Ectodermal cell (in vitro differentiated cells): ENCODE measurements at regions not wholly inside any gene's neighbourhood (a gene's known extent, or its start where the extent isn't known, plus 50 kb on each side); places are given as distances from the start of the nearest gene placed in this dataset.

Experiments
- H3K27ac ChIP-seq: 2 replicates; pipeline ENCODE4 v1.7.0; 2013; ENCODE audit warnings: mild to moderate bottlenecking, low read depth, low read length; ENCODE audit not compliant: insufficient read depth, poor library complexity, severe bottlenecking
- H3K27me3 ChIP-seq: 2 replicates; pipeline ENCODE4 v1.7.0; 2013; ENCODE audit warnings: mild to moderate bottlenecking, low read length; ENCODE audit not compliant: insufficient read depth, control insufficient read depth, poor library complexity, severe bottlenecking
- H3K36me3 ChIP-seq: one replicate; pipeline ENCODE4 v1.7.0; 2013; ENCODE audit warnings: low read length; ENCODE audit not compliant: control insufficient read depth, insufficient read depth
- H3K4me1 ChIP-seq: one replicate; pipeline ENCODE4 v1.7.0; 2013; ENCODE audit warnings: low read length; ENCODE audit not compliant: control insufficient read depth, insufficient read depth
- H3K4me3 ChIP-seq: 2 replicates; pipeline ENCODE4 v1.7.0; 2013; ENCODE audit warnings: low read depth, low read length, control low read depth; ENCODE audit not compliant: insufficient read depth
- H3K9me3 ChIP-seq: 2 replicates; pipeline ENCODE4 v1.7.0; 2013; ENCODE audit warnings: mild to moderate bottlenecking, low read length, moderate library complexity; ENCODE audit not compliant: control insufficient read depth
- WGBS, 2 experiments: methylation state at CpG; one replicate each; pipeline ENCODE4 v1.1.7; 2013; ENCODE audit warnings: missing lambda C conversion rate in 2 of 2; 5-methylcytosine and 5-hydroxymethylcytosine counted together

DNA sequence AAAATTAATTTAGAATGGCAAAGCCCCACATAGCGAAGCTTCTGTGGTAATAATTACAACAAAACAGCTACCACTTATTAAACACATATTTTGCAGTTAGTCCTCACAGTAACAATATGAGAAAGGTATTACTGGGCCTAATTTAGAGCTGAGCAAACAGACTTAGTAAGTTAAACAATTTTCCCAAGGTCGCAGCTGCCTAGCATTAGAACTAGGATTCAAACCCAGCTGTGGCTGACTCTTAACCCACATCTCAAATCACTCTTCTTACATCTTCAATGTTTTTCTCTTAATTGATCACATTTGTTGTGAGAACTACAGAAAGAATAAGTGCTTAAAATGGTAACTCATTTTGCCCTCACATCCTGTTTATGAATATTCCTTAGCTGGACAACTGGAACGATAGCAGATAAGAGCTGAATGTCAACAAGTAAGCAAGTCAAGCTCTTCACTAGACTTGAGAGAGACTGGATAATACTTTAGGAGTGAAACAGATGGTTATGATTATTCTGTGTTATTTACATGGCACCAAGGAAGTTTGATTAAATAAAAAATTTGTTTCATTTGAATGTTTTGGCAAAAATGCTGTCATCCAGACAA is 59.4 kb upstream of the TMEM17 start:
- Histone ChIP-seq H3K4me3 (no peak overlapping the region), H3K4me1 (no peaks in the 10 kb centered on the region), H3K9me3 (no peaks in the 10 kb centered on the region), H3K27ac (no peak overlapping the region), H3K27me3 (peaks cover 5% of the 10 kb centered on the region), H3K36me3 (no peaks in the 10 kb centered on the region)
- WGBS, 2 experiments: 93 to 97% methylated on average over 3 of the region's 3 CpGs

DNA sequence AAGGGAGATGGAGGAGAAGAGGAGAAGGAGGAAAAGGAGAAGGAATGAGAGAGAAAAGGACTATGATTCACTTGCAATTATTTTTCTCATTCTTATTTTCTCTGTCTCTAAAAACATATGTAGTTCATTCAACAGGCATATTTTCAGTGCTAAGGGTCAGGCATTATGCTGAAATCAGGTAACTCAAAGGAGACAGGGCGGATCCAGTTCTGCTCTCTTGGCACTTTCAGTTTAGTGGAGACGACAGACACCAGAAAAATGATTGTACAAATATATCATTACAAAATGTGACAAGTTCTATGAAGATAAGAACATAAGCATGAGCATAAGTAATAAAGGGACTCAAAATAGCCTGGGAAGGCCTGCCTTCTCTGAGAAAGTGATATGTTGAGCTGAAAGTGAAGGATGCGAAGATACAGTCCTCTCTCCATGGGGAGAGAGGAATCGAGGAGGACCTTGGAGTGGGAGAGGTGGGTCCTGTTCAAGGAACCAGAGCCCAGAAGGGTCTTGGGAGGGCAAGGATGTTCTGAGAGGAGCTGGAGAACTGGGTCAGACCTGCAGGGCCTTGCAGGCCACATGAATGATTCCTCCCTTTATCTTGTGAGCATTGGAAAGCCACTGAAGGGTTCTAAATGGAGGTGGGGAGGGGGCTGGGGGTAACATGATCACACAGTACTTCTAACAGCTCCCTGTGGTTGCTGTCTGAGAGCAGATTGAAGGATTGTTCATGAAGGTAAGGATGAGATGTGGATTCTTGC is 58.6 kb upstream of the TMEM17 start:
- 90 to 93% methylated on average over 3 to 4 of the region's 4 CpGs for WGBS, 2 experiments
- no peaks in the 10 kb centered on the region for H3K4me1 ChIP-seq
- H3K27me3 ChIP-seq: no peaks in the 10 kb centered on the region
- H3K27ac ChIP-seq: no peak overlapping the region
- no peak overlapping the region for H3K4me3 ChIP-seq
- H3K36me3 ChIP-seq: no peaks in the 10 kb centered on the region
- H3K9me3 ChIP-seq: no peaks in the 10 kb centered on the region

GRCh38 chr2:62561586-62561985 is 55.6 kb upstream of the TMEM17 start:
- Histone ChIP-seq H3K27me3 (no peaks in the 10 kb centered on the region), H3K4me1 (no peaks in the 10 kb centered on the region), H3K9me3 (no peaks in the 10 kb centered on the region), H3K27ac (no peak overlapping the region), H3K4me3 (no peak overlapping the region), H3K36me3 (no peaks in the 10 kb centered on the region)
- WGBS, 2 experiments: 93 to 96% methylated on average over 3 to 4 of the region's 4 CpGs

- Histone ChIP-seq H3K4me1 (no peaks in the 10 kb centered on the region), H3K27me3 (no peaks in the 10 kb centered on the region), H3K9me3 (no peaks in the 10 kb centered on the region), H3K4me3 (no peak overlapping the region), H3K36me3 (no peaks in the 10 kb centered on the region), H3K27ac (no peak overlapping the region)
- 88 to 99% methylated on average over 1 to 2 of the region's 2 CpGs for WGBS, 2 experiments
These were observed 53.6 kb upstream of the TMEM17 start for GRCh38 chr2:62559582-62559981.

GRCh38 chr2:62558743-62559142 is 52.7 kb upstream of the TMEM17 start:
- no CpG with 5 or more reads among the region's 1 CpG for WGBS, 2 experiments
- no peaks in the 10 kb centered on the region for H3K9me3 ChIP-seq
- H3K36me3 ChIP-seq: no peaks in the 10 kb centered on the region

DNA sequence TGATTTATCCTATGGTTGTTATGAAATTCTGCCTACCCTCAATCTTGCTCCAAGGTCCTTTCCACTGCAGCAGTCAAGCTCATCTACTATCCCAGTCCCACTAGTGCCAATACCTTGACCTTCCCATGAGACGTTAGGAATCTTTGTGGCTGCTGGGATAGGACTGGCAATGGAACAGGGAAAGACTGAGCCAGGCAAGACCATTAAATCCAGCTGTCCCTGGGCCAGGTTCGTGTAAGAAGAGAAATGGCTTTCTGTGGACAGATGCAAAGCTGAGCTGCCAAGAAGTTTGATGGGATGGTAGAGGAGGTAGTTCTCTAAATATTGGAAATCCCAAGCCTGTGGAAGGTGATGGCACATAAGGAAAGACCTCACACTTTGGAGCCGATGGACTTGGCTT is 50.1 kb upstream of the TMEM17 start:
- no peak overlapping the region for H3K27ac ChIP-seq
- no peak overlapping the region for H3K4me3 ChIP-seq
- H3K4me1 ChIP-seq: no peaks in the 10 kb centered on the region
- H3K36me3 ChIP-seq: no peaks in the 10 kb centered on the region
- no peaks in the 10 kb centered on the region for H3K27me3 ChIP-seq
- H3K9me3 ChIP-seq: no peaks in the 10 kb centered on the region
- WGBS, 2 experiments: 82 to 89% methylated on average over 3 of the region's 3 CpGs

More at GRCh38 chr2:62558743-62559142, 52.7 kb upstream of the TMEM17 start:
- Histone ChIP-seq H3K4me1 (no peaks in the 10 kb centered on the region), H3K4me3 (no peak overlapping the region), H3K27me3 (no peaks in the 10 kb centered on the region), H3K27ac (no peak overlapping the region)
